ENCODE measurements at regions not wholly inside any gene's neighbourhood (a gene's known extent, or its start where the extent isn't known, plus 50 kb on each side); places are given as distances from the start of the nearest gene placed in this dataset.
A peak's percentile ranks its signal among the peaks of the same experiment; 100 is the strongest.

GRCh38 chr6:138618168-138618567 is 118.9 kb upstream of the NHSL1 start:
- peak; percentile 80 for DNase-seq (ENCODE audit: low read depth)
- no peak for TF ChIP-seq CTCF (IDR thresholded peaks at IDR 0.05; ENCODE audit: insufficient read depth, low read depth, low read length)

GRCh38 chr6:138620630-138621029 is 121.3 kb upstream of the NHSL1 start:
- no peak overlapping the region for H3K4me3 ChIP-seq (ENCODE audit: low read depth, low read length)
- no peak for DNase-seq (ENCODE audit: low read depth)
- TF ChIP-seq CTCF (IDR thresholded peaks at IDR 0.05; ENCODE audit: insufficient read depth, low read depth, low read length) = no peak

More at GRCh38 chr6:138618168-138618567, 118.9 kb upstream of the NHSL1 start:
- no peak overlapping the region for H3K4me3 ChIP-seq (ENCODE audit: low read depth, low read length)

- DNase-seq (ENCODE audit: low read depth) = no peak
- no peak overlapping the region for H3K4me3 ChIP-seq (ENCODE audit: low read depth, low read length)
- TF ChIP-seq CTCF (IDR thresholded peaks at IDR 0.05; ENCODE audit: insufficient read depth, low read depth, low read length) = no peak
Observed at GRCh38 chr6:138622967-138623366, 123.7 kb upstream of the NHSL1 start.

GRCh38 chr6:138631566-138631965 is 132.3 kb upstream of the NHSL1 start:
- no peak for TF ChIP-seq CTCF (IDR thresholded peaks at IDR 0.05; ENCODE audit: insufficient read depth, low read depth, low read length)
- no peak for DNase-seq (ENCODE audit: low read depth)
- no peak overlapping the region for H3K4me3 ChIP-seq (ENCODE audit: low read depth, low read length)

GRCh38 chr6:138637822-138638221 is 135.7 kb upstream of the CCDC28A start:
- H3K4me3 ChIP-seq (ENCODE audit: low read depth, low read length) = no peak overlapping the region
- no peak for DNase-seq (ENCODE audit: low read depth)
- TF ChIP-seq CTCF (IDR thresholded peaks at IDR 0.05; ENCODE audit: insufficient read depth, low read depth, low read length) = no peak

GRCh38 chr6:138638604-138639003 is 135.0 kb upstream of the CCDC28A start:
- H3K4me3 ChIP-seq (ENCODE audit: low read depth, low read length) = no peak overlapping the region
- TF ChIP-seq CTCF (IDR thresholded peaks at IDR 0.05; ENCODE audit: insufficient read depth, low read depth, low read length) = no peak
- DNase-seq (ENCODE audit: low read depth) = no peak

- DNase-seq (ENCODE audit: low read depth) = no peak
- H3K4me3 ChIP-seq (ENCODE audit: low read depth, low read length) = no peak overlapping the region
- no peak for TF ChIP-seq CTCF (IDR thresholded peaks at IDR 0.05; ENCODE audit: insufficient read depth, low read depth, low read length)
Observed at GRCh38 chr6:138640028-138640427, 133.5 kb upstream of the CCDC28A start.

All from fibroblast of villous mesenchyme (primary cell).